ENCODE measurements at regions not wholly inside any gene's neighbourhood (a gene's known extent, or its start where the extent isn't known, plus 50 kb on each side); places are given as distances from the start of the nearest gene placed in this dataset.

DNA sequence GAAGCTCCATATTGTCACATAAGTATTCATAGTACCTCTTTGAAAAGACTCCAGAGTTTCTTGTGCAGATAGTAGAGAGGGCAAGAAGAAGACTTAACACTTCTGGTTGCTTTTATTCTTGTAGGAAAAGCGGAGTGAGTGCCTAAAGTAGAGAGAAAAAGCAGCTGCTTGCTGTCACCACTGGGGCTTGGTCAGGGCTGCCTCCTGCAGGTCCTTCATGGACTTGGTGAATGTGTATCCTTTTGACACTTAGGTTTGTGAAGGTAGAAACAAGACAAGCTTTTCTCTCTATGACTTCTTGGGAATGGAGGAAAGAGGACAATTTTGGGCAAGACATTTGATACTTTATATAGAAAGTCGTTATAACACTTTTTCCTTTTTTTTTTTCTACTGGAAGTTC is 312.8 kb upstream of the FANCL start:
- peak; percentile 64 for DNase-seq

DNA sequence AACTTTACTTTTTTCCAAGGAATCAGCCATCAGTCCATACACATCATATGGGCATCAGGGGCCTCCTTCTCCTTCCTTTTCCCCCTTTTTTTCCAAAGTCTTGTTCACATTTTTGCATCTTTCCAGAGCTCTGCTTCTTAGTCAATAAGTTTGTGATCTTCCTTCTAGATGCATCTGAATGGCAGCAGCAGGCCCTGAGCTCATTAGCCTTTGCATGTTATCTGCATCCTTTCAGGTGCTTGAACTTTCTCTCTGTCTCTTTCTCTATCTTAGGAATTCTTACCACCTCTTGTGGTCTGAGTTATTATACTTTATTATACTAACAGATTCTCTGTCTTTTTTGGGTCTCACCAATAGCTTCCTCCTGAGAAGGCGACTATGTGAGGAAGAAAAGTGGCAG is 312.4 kb upstream of the FANCL start:
- no peak for DNase-seq

DNA sequence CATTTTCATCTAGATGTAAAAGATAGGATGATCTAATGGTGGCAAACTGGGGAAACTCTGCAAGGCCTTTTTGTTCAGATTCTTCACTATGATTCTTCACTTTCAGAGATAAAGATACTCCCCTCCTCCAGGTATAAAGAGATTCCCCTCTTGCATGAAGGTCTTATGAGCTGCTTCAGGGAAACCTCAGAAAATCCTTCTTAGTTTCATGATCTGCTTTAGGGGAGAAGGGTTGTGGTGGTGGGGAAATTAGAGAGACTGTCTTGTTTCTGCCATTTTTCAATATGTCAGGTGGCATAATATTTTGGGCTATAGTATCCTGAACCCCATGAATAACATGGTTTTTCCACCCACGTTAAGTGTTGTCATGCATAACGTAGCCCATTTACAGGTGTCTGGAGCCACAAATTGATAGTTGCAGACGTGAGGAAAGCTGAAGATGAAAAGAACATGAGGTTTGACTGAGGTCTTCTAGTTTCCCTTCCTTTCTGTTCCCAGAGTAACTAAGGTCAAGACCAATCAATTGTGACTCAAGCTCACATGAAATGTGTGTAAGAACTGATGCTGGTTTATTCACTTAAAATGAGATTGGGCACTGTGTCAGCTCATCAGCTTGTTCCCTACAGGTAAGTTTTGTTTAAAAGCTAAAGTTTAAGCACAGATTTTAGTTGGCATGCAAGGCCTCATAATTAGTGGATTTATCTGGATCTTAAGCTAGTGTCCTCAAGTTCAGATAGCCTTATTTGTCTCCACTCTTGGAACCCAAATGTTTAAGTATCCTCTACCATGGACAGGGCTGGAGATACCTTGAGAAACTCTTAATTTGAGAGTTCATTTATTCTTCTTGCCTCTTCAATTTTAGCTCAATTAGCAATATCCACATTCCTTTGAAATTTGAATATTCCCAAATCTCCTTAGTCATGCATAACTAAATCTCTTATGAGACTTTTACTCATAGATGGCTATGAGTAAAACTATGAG is 304.5 kb upstream of the FANCL start:
- DNase-seq = no peak

DNA sequence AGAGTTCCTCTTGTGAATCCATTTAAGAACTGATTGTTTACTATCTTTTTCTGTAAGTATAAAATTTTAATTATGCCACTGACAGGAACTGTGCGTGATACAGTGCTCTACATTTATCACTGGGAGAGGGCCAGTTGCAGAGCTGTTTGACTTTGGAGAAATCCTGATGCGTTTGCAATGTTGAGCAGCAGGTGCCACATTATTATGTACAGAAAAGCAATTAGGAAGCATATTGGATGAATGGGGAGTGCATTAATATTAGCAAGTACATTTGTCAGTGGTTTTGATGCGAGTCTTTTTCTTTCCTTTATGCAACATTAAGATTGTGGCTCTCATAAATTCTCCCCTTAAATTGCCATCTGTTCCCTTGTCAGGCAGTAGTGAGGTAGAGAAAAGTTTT is 302.3 kb upstream of the FANCL start:
- peak; percentile 87 for DNase-seq

- DNase-seq = peak; percentile 43
Measured at GRCh38 chr2:58541511-58541910, 300.4 kb upstream of the FANCL start.

DNA sequence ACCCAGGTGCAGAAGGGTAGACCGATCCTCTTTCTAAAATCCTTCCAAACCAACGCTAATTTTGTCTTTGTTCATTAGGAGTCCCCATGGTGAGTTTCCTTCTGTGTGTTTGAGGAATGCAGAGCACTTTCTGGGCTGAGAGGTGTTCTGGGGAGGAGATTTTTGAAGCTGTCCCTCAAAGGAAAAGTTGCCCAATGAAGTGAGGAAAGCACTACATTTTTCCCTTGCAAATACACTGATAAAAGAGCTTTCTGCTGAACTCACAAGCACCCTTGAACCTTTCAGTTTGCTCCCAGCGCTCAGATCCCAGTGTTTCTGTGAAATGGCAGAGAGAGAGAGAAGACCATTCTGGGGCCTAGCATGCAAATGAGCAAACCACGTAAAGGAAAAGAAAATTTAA is 299.6 kb upstream of the FANCL start:
- DNase-seq = peak; percentile 54

GRCh38 chr2:58539973-58540372 is 298.8 kb upstream of the FANCL start:
- DNase-seq = peak; percentile 90

DNA sequence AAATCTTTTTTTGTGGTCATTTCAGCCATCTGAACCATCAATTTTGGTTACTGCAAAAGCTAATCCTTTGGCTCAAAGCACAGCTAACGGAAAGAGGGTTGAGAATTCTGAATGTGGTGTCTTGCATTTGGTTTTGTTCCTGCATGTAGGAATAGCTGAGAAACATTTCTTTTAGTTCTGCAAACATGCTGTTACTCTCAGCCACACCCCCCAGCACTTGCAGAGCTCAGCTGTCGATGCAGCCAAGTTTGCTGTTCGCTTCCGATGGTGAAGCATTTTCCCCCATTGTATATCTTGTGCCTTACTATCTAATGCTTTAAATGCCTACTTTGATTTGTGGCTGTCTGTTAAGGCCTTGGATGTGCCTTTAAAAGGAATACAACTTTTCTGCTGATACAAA is 294.9 kb upstream of the FANCL start:
- DNase-seq = no peak

- DNase-seq = peak; percentile 96
Measured at GRCh38 chr2:58535182-58535581, 294.1 kb upstream of the FANCL start.

DNA sequence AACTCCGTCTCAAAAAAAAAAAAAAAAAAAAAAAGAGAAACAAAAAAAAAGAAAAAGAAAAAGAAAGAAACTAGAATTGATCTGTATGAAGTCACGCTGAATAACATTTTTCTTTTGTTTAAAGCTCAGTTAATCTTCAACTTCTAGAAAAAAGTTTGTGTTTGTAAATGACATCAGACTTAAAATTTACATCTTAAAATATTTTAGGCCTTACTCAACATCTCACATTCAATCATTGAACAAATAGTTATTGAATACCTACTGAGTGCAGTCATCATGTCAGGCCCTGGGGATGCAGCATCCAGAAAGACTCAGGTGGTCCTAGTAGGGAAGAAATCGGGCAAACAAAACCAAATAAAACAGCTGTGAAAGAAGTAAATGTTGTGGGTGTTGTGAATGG is 292.3 kb upstream of the FANCL start:
- no peak for DNase-seq

DNA sequence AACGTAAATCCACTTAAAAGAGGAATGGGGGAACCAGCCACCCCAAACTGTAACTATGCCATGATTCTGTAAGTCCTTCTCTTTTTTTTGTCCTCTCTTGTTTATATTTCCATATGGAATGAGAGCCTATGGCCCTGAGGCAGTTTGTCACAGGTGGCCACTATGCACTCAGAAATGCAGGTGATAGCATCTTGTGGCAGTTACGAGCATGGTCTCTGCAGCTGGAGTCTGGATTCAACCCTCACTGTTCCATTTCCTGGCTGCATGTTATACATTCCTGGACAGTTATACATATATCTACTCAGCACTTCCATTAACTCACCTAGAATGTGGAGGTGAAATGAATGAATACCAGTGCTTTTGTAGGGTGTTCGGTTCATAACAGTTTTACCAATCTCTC is 291.5 kb upstream of the FANCL start:
- peak; percentile 79 for DNase-seq

GRCh38 chr2:58527647-58528046 is 286.5 kb upstream of the FANCL start:
- no peak for DNase-seq

GRCh38 chr2:58521803-58522554 is 280.9 kb upstream of the FANCL start:
- peak; percentile 73 for DNase-seq

DNA sequence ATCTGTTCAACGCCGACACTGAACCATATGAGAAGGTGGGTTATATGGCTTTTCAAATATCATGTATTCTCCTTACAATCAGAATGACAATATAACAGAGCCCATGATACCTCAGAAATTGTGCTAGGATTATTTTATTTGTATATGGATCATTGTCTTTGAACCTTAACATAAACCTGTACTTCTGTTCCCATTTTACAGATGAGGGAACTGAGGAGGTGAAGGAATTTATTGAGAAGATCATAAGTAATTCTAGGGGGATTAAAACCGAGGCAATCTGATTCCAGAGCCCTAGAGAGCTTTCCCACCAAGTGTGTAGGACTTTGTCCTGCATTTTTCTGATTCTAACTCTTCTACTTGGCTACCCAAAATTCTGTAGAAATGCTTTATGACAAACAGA is 279.8 kb upstream of the FANCL start:
- DNase-seq = no peak

- no peak for DNase-seq
Measured at GRCh38 chr2:58517881-58518280, 276.8 kb upstream of the FANCL start.

- DNase-seq = no peak
Measured at GRCh38 chr2:58516695-58517094, 275.6 kb upstream of the FANCL start.

GRCh38 chr2:58515827-58516573 is 274.9 kb upstream of the FANCL start:
- no peak for DNase-seq

DNA sequence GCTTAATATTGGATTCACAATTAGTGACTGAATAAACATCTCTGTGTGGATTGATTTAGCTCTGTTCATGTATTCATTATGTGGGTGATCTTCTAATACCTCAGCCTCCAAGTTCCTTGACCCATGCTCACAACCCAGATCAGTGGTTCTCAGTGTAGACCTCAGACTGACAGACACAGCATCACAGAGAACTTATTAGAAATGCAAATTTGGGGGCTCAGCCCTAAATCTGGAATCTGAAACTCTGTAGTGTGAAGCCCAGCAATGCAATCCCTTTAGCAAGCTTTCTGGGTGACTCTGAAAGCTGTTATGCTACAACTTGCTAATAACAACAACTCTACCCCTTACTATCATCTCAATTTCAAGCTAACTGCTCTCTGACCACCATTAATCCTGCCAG is 273.1 kb upstream of the FANCL start:
- DNase-seq = no peak

GRCh38 chr2:58512878-58513277 is 271.8 kb upstream of the FANCL start:
- peak; percentile 96 for DNase-seq

DNA sequence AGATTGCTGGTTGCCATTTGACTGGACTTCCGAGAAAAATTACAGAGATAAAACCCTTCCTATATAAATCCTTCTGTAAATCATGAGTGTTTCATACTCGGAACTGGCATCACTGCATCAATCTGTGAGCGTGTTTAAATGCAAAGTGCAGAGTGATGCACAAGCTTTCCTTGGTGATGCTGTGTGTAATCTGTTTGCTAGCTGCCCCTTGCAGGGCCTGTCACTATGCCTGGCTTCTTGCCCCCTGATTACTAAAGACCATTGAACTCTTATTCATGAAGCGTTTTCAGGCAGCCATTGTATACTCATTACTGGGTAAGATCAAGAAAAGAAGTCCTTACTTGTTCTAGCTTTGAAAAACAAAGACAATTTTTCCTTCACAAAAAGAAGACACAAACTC is 266.9 kb upstream of the FANCL start:
- DNase-seq = no peak

GRCh38 chr2:58503918-58504317 is 262.8 kb upstream of the FANCL start:
- DNase-seq = no peak

DNA sequence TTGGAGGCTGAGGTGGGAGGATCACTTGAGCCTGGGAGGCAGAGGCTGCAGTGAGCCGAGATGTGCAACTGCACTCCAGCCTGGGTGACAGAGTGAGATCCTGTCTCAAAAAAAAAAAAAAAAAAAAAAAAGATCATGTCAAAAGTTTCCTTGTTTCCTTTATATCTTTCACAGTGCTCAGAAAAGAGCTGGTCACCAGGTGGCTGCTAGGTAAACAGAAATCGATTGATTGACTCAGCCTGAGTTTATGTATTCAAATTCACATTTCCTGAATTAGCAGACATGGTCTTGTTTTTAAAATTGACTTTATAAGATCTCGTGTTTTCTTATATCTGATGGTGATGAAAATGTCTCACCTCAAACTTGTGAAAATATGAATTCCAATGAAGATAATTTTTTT is 261.8 kb upstream of the FANCL start:
- DNase-seq = peak; percentile 84

Data from NCI-H146 (cell line).